HEK293 (cell line): ENCODE measurements at regions not wholly inside any gene's neighbourhood (a gene's known extent, or its start where the extent isn't known, plus 50 kb on each side); places are given as distances from the start of the nearest gene placed in this dataset.

Source experiments
- CTCF ChIA-PET: fragments of 350-600 bp; formaldehyde crosslinking; extraction: SDS; loops from one replicate; lab custom pipeline; 2021; ENCODE audit warnings: antibody characterized with exemption; lab: Yijun Ruan, JAX
- POLR2A ChIA-PET: fragments of 300-600 bp; formaldehyde crosslinking; extraction: SDS; loops from one replicate; lab custom pipeline; 2020; ENCODE audit warnings: antibody characterized with exemption, inconsistent platforms; lab: Yijun Ruan, JAX
- H3K27ac ChIP-seq: fragments of 200-500 bp; sonication (Bioruptor generic); 2 replicates; pipeline ENCODE4 v1.5.1; 2014; ENCODE audit warnings: low read depth, low read length, control low read depth, inconsistent platforms; ENCODE audit errors: extremely low read depth
- H3K36me3 ChIP-seq, 2 experiments: fragments of 200-500 bp in 1 of 2; sonication (Bioruptor generic) in 1 of 2; 1 replicate in 1 of 2; 2 replicates in 1 of 2; pipeline ENCODE4 v1.5.1; 2014 to 2017; ENCODE audit warnings: inconsistent platforms in 2 of 2, low read length in 2 of 2; ENCODE audit not compliant: control insufficient read depth in 2 of 2, insufficient read depth in 1 of 2
- H3K4me1 ChIP-seq: fragments of 200-500 bp; sonication (Bioruptor generic); 2 replicates; pipeline ENCODE4 v1.5.1; 2014; ENCODE audit warnings: mild to moderate bottlenecking, low read length, inconsistent platforms; ENCODE audit not compliant: control insufficient read depth, insufficient read depth
- H3K4me3 ChIP-seq: 2 replicates; pipeline ENCODE4 v1.5.1; 2011; ENCODE audit warnings: low read depth, mild to moderate bottlenecking, control low read depth, low read length, moderate library complexity
- H3K9me3 ChIP-seq: fragments of 200-500 bp; sonication (Bioruptor generic); 2 replicates; pipeline ENCODE4 v1.5.1; 2014; ENCODE audit warnings: low read depth, low read length, inconsistent platforms; ENCODE audit not compliant: control insufficient read depth, insufficient read depth
- ATF2 ChIP-seq: fragments of 450-650 bp; formaldehyde crosslinking; IDR thresholded peaks from 2 replicates; pipeline ENCODE4 v1.5.1; 2016; ENCODE audit warnings: missing biosample characterization, missing genetic modification characterization, low read depth
- FEZF1 ChIP-seq: fragments of 450-650 bp; formaldehyde crosslinking; IDR thresholded peaks from 2 replicates; pipeline ENCODE4 v1.5.1; 2016; ENCODE audit warnings: missing biosample characterization, missing genetic modification characterization
- GLI4 ChIP-seq: fragments of 450-650 bp; formaldehyde crosslinking; IDR thresholded peaks from 2 replicates; pipeline ENCODE4 v1.5.1; 2016; ENCODE audit warnings: missing biosample characterization, missing genetic modification characterization
- KLF7 ChIP-seq: fragments of 450-650 bp; formaldehyde crosslinking; IDR thresholded peaks from 2 replicates; pipeline ENCODE4 v1.5.1; 2016; ENCODE audit warnings: missing biosample characterization, missing genetic modification characterization, borderline replicate concordance
- PRDM1 ChIP-seq: fragments of 450-650 bp; formaldehyde crosslinking; IDR thresholded peaks from 2 replicates; pipeline ENCODE4; 2016; ENCODE audit warnings: missing biosample characterization, missing genetic modification characterization
- ZBTB7A ChIP-seq: fragments of 450-650 bp; formaldehyde crosslinking; IDR thresholded peaks from 2 replicates; pipeline ENCODE4 v1.5.1; 2016; ENCODE audit warnings: low read depth, missing biosample characterization, missing genetic modification characterization
- ZFHX2 ChIP-seq: fragments of 450-650 bp; formaldehyde crosslinking; conservative IDR thresholded peaks from 2 replicates; pipeline ENCODE4 v1.5.1; 2016; ENCODE audit warnings: missing biosample characterization, missing genetic modification characterization
- ZIC2 ChIP-seq: fragments of 450-650 bp; formaldehyde crosslinking; IDR thresholded peaks from 2 replicates; pipeline ENCODE4 v1.5.1; 2016; ENCODE audit warnings: missing biosample characterization, missing genetic modification characterization
- ZNF23 ChIP-seq: fragments of 450-650 bp; formaldehyde crosslinking; IDR thresholded peaks from 2 replicates; pipeline ENCODE4 v1.5.1; 2016; ENCODE audit warnings: missing biosample characterization, missing genetic modification characterization, borderline replicate concordance
- ZNF239 ChIP-seq: fragments of 450-650 bp; formaldehyde crosslinking; IDR thresholded peaks from 2 replicates; pipeline ENCODE4 v1.5.1; 2016; ENCODE audit warnings: missing biosample characterization, missing genetic modification characterization
- ZNF248 ChIP-seq: fragments of 450-650 bp; formaldehyde crosslinking; IDR thresholded peaks from 2 replicates; pipeline ENCODE4 v1.5.1; 2017; ENCODE audit warnings: missing biosample characterization, missing genetic modification characterization
- ZNF280C ChIP-seq: fragments of 450-650 bp; formaldehyde crosslinking; IDR thresholded peaks from 2 replicates; pipeline ENCODE4 v1.5.1; 2016; ENCODE audit warnings: missing biosample characterization, missing genetic modification characterization
- ZNF311 ChIP-seq: fragments of 450-650 bp; formaldehyde crosslinking; IDR thresholded peaks from 2 replicates; pipeline ENCODE4 v1.5.1; 2017; ENCODE audit warnings: missing biosample characterization, missing genetic modification characterization, borderline replicate concordance
- ZNF341 ChIP-seq: fragments of 450-650 bp; formaldehyde crosslinking; IDR thresholded peaks from 2 replicates; pipeline ENCODE4; 2016; ENCODE audit warnings: low read depth, missing biosample characterization, missing genetic modification characterization
- ZNF362 ChIP-seq: fragments of 450-650 bp; formaldehyde crosslinking; IDR thresholded peaks from 2 replicates; pipeline ENCODE4 v1.5.1; 2016; ENCODE audit warnings: missing biosample characterization, missing genetic modification characterization
- ZNF501 ChIP-seq: fragments of 450-650 bp; formaldehyde crosslinking; IDR thresholded peaks from 2 replicates; pipeline ENCODE4 v1.5.1; 2016; ENCODE audit warnings: missing biosample characterization, missing genetic modification characterization
- ZNF596 ChIP-seq: fragments of 450-650 bp; IDR thresholded peaks from 2 replicates; pipeline ENCODE4 v1.5.0; 2018; ENCODE audit warnings: missing biosample characterization, mild to moderate bottlenecking, missing genetic modification characterization, moderate library complexity
- ZSCAN16 ChIP-seq: fragments of 450-650 bp; formaldehyde crosslinking; IDR thresholded peaks from 2 replicates; pipeline ENCODE4 v1.5.1; 2016; ENCODE audit warnings: missing biosample characterization, missing genetic modification characterization
- ZXDB ChIP-seq: fragments of 450-650 bp; formaldehyde crosslinking; IDR thresholded peaks from 2 replicates; pipeline ENCODE4 v1.5.1; 2016; ENCODE audit warnings: missing biosample characterization, missing genetic modification characterization
- TF ChIP-seq, protein P1 (sequence below): fragments of 450-650 bp; formaldehyde crosslinking; optimal IDR thresholded peaks from 2 replicates; pipeline ENCODE3; 2016; ENCODE audit warnings: missing biosample characterization, mild to moderate bottlenecking, missing genetic modification characterization
- TF ChIP-seq, protein P2 (sequence below): fragments of 450-650 bp; formaldehyde crosslinking; IDR thresholded peaks from 2 replicates; pipeline ENCODE4 v1.5.1; 2017; ENCODE audit warnings: missing biosample characterization, missing genetic modification characterization
- TF ChIP-seq, protein P3 (sequence below): fragments of 450-650 bp; formaldehyde crosslinking; IDR thresholded peaks from 2 replicates; pipeline ENCODE4 v1.5.1; 2016; ENCODE audit warnings: missing biosample characterization, missing genetic modification characterization, borderline replicate concordance

DNA sequence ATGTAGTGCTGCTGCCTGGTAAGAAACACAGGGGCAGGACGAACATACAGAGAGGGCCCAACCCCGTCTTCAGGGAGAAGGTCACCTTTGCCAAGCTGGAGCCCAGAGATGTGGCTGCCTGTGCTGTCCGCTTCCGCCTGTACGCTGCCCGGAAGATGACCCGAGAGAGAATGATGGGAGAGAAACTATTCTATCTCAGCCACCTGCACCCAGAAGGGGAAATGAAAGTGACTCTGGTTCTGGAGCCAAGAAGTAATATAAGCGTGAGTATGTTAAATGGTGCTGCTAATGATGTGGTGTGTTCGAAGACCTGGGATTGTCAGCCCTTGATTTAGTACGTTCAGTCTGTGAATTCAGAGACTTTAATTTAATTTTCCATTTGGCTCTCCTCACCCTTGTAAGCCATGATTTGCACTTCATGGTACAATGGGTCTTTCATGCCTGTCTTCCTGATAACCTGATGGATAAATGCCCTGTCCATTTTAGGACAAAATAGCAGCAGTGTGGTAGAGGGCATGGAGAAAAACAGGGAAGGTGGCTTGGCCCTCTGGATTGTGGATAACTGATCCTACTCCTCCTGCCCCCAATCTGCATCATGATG is 318.9 kb downstream of the SNAPC1 start:
- H3K4me1 ChIP-seq, result no peaks in the 10 kb centered on the region
- TF ChIP-seq ZNF280C (tag by site-specific recombination) (no peak), ZNF341 (no peak), GLI4 (no peak)
- no peaks in the 10 kb centered on the region for H3K36me3 ChIP-seq
- no peak overlapping the region for H3K27ac ChIP-seq
- H3K9me3 ChIP-seq, result no peaks in the 10 kb centered on the region
- CTCF ChIA-PET, result no interaction called here
- POLR2A ChIA-PET, result no interaction called here
- no peak overlapping the region for H3K4me3 ChIP-seq

GRCh38 chr14:62081951-62082350 is 319.7 kb downstream of the SNAPC1 start:
- no peaks in the 10 kb centered on the region for H3K36me3 ChIP-seq
- H3K4me3 ChIP-seq, result no peak overlapping the region
- ChIA-PET POLR2A (no interaction called here), CTCF (no interaction called here)
- H3K9me3 ChIP-seq, result no peaks in the 10 kb centered on the region
- no peak overlapping the region for H3K27ac ChIP-seq
- H3K4me1 ChIP-seq, result no peaks in the 10 kb centered on the region
- TF ChIP-seq KLF7 (tag by site-specific recombination) (no peak), ZNF596 (tag by site-specific recombination) (no peak), ZBTB7A (tag by site-specific recombination) (no peak), ZNF501 (no peak), ZNF23 (tag by site-specific recombination) (no peak), ZXDB (tag by site-specific recombination) (no peak), ZIC2 (tag by site-specific recombination) (no peak), ZSCAN16 (tag by site-specific recombination) (no peak), PRDM1 (tag by site-specific recombination) (no peak), ZNF362 (tag by site-specific recombination) (no peak), ZNF311 (tag by site-specific recombination) (no peak), FEZF1 (tag by site-specific recombination) (no peak)

GRCh38 chr14:62082779-62083178 is 320.6 kb downstream of the SNAPC1 start:
- ChIA-PET CTCF (no interaction called here), POLR2A (no interaction called here)
- no peaks in the 10 kb centered on the region for H3K4me1 ChIP-seq
- TF ChIP-seq, protein P1, sequence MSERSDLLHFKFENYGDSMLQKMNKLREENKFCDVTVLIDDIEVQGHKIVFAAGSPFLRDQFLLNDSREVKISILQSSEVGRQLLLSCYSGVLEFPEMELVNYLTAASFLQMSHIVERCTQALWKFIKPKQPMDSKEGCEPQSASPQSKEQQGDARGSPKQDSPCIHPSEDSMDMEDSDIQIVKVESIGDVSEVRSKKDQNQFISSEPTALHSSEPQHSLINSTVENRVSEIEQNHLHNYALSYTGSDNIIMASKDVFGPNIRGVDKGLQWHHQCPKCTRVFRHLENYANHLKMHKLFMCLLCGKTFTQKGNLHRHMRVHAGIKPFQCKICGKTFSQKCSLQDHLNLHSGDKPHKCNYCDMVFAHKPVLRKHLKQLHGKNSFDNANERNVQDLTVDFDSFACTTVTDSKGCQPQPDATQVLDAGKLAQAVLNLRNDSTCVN (tag by site-specific recombination), result no peak
- TF ChIP-seq ZNF239 (tag by site-specific recombination) (no peak), ATF2 (tag by site-specific recombination) (no peak), ZNF248 (tag by site-specific recombination) (no peak), ZFHX2 (tag by site-specific recombination) (no peak)
- TF ChIP-seq, protein P2, sequence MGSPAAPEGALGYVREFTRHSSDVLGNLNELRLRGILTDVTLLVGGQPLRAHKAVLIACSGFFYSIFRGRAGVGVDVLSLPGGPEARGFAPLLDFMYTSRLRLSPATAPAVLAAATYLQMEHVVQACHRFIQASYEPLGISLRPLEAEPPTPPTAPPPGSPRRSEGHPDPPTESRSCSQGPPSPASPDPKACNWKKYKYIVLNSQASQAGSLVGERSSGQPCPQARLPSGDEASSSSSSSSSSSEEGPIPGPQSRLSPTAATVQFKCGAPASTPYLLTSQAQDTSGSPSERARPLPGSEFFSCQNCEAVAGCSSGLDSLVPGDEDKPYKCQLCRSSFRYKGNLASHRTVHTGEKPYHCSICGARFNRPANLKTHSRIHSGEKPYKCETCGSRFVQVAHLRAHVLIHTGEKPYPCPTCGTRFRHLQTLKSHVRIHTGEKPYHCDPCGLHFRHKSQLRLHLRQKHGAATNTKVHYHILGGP (tag by site-specific recombination), result no peak
- TF ChIP-seq, protein P3, sequence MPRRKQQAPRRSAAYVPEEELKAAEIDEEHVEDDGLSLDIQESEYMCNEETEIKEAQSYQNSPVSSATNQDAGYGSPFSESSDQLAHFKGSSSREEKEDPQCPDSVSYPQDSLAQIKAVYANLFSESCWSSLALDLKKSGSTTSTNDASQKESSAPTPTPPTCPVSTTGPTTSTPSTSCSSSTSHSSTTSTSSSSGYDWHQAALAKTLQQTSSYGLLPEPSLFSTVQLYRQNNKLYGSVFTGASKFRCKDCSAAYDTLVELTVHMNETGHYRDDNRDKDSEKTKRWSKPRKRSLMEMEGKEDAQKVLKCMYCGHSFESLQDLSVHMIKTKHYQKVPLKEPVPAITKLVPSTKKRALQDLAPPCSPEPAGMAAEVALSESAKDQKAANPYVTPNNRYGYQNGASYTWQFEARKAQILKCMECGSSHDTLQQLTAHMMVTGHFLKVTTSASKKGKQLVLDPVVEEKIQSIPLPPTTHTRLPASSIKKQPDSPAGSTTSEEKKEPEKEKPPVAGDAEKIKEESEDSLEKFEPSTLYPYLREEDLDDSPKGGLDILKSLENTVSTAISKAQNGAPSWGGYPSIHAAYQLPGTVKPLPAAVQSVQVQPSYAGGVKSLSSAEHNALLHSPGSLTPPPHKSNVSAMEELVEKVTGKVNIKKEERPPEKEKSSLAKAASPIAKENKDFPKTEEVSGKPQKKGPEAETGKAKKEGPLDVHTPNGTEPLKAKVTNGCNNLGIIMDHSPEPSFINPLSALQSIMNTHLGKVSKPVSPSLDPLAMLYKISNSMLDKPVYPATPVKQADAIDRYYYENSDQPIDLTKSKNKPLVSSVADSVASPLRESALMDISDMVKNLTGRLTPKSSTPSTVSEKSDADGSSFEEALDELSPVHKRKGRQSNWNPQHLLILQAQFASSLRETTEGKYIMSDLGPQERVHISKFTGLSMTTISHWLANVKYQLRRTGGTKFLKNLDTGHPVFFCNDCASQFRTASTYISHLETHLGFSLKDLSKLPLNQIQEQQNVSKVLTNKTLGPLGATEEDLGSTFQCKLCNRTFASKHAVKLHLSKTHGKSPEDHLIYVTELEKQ (tag by site-specific recombination), result no peak

More at GRCh38 chr14:62082779-62083178, 320.6 kb downstream of the SNAPC1 start:
- H3K36me3 ChIP-seq, result no peaks in the 10 kb centered on the region
- no peak overlapping the region for H3K4me3 ChIP-seq
- H3K9me3 ChIP-seq, result no peaks in the 10 kb centered on the region
- H3K27ac ChIP-seq, result no peak overlapping the region
